Fibroblast of skin of left biceps (primary cell): ENCODE measurements at regions not wholly inside any gene's neighbourhood (a gene's known extent, or its start where the extent isn't known, plus 50 kb on each side); places are given as distances from the start of the nearest gene placed in this dataset.
A peak's percentile ranks its signal among the peaks of the same experiment; 100 is the strongest.
"Not testable (repeated sequence)": the region's sequence is repeated elsewhere in the genome, so short reads cannot be mapped to it uniquely, and the experiment has no call there.

Source experiments
- DNase-seq, 2 experiments: peaks; one replicate each; pipeline ENCODE4 v3.0.0-alpha.2; 2013; ENCODE audit warnings: low read depth in 2 of 2

DNA sequence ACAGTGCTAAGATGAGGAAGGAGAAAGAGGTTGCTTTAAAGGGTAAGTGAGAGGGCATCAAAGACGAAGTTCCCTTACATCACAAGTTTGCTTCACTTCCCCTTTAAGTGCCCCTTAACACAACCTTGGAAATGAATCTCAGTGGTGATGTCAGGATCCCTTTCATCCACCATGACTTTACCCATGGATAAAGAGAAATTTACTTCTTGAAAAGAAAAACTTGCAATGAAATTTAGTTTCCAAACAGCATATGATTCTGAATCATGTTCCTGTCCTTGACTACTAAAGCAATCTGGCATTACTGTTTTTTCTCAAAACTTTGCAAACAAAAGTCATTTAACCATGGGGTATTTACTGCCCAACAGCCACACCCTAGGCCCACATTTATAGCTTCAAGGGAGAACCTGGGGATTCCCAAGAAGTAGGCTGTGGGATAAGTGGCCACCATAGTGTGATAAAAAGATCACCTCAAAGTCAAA is 135.9 kb downstream of the ITGB8 start:
- DNase-seq, result no peak

DNA sequence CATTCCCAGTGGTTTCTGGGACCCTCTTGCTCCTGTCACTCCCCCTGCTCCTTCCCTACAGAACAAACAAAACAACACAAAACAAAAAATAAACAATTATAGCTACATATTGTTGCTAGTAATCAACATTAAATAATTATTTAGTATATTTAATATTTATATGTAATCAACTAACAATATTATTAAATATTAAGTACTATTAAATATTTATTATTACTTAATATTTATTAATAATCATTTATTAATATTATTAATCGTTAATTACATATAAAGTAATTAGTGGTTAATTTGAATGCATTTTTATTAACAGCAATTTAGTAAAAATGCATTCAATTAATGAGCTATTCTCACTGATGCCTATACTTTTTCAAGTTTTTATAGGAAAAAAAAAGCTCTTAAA is 139.4 kb downstream of the ITGB8 start:
- no peak for DNase-seq

DNA sequence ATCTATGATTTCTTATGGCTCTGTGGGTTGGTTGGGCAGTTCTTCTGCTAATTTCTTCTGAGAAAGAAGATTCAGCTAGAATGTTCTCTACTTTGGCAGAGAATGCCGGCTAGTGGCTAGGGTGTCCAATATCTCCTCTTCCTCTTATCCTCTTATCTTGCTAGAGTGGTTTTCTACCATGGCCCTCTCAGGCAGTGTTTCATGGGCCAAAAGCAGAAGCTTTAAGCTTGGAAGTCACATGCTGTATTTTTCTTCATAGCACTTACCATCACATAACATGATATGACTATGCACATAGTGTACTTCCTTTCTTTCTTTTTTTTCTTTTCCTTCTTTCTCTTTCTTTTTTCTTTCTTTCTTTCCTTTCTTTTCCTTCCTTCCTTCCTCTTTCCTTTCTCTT is 140.0 kb downstream of the ITGB8 start:
- no peak for DNase-seq

DNA sequence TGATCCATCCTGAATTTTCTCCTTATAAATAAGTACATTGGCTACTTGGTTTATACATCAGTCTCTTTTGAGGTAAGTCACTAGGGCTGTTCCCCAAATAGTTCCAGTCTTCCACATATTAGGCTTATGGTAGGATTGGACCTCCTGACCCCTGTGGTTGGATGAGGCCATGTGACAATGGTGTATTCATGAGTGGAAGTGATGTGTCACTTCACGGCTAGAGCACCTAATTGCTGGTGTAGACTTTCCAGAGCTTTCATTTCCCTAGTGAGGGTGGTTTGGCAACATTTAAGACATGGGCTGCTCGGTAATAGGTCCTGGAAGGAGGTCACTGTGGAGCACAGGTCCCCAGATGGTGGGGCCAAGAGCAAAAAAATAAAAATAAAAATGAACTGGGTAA is 141.2 kb upstream of the ABCB5 start:
- no peak for DNase-seq

DNA sequence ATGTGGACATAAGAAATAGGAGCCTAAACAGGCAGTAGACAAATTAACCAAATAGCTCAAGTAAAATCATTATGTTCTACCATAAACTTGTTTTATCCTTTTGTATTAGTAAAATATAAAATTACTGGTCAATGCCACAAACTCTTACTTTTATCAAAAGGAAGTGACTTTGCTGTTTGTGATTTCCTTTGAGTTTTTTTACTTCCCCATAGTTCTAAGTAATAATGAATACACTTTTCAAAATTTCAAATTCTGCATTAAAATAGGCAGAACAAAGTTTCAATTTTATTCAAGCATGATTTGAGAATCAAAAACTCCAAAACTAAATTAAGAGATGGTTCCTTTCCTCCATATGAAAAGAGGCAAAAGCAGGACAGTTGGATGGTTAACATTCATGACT is 139.7 kb upstream of the ABCB5 start:
- DNase-seq, result no peak

DNA sequence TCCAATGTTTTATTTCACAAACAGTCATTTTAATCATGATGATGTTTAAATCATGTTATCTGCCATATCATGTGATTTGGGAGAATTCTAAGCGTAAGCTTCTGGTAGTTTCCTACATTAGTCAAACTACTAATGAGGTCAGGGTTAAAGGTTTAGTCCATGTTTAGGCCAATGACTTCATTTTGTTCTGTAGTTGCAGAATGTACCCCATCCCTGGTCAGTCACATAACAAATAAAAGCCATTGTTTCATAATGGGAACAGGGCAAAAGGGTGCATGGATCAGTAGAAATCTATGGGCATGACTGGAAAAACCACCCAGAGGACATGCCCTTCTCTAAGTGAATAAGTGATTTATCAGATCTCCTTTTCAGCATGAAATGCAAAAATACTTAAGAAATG is 138.4 kb upstream of the ABCB5 start:
- no peak for DNase-seq

DNA sequence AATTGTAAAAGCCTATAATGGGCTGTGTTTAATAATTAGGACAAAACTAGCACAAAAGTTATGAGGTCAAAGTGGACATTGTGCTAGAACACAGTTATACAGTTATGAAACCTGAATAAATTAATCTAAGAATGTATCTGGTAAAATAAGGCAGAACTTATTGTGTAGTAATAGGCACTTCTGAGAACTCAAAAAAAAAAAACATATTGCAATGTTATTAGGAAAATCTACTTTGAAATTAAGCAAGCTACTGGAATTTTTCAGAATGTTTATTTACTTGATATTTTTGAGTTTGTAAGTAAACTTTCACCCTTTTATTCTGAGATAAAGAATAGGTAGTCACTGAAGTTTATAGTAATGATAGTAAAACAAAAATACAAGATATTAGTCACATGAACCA is 135.8 kb upstream of the ABCB5 start:
- DNase-seq, result no peak

DNA sequence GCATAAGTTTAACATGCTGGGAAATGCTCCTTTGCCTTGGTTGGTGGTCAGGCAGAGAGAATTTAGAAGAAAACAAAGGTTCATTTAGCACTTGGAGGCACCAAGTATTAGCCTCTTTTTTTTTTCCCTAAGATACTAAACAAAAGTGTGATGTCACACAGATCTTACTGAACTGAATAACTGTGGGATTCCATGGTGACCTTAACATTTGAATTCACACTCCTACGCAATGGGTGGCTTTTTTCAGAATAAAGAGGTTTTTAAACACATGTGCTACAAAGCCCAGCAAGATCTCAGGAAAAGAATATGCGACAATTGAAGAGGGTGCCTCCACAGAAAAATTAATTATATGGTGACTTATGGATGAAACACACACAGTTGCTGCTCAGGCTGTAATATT is 133.4 kb upstream of the ABCB5 start:
- DNase-seq, result no peak

DNA sequence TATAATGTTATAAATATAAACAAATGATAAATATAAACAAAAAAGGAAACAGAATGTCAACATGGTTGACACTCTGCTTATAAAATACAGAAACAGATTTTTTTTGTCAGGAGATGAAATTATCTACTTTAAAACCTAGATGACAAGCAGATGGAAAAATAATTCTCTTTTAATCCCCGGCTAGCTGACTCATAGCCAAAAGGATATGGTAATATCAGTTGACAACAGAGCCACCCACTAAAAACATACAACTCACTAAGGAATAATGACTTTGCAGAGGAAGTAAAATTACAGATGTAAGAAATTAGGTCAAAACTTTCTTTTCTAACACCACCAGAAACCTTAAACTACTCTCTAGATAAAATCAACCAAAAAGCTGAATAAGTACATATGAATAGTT is 131.1 kb upstream of the ABCB5 start:
- DNase-seq, result no peak

DNA sequence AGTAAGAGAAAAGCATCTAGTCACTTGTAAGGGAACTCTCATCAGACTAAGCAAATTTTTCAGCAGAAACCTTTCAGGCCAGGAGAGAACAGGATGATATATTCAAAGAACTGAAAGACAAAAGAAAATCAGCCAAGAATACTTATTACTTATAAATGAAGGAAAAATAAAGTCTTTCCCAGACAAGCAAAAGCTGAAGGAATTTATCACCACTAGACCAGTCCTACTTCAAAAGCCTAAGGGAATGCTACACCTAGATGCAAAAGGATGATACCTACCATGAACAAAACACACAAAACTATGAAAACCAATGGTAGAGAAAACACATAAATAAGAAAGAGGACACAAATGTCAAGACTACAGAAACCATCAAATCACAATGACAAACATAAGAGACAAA is 126.6 kb upstream of the ABCB5 start:
- DNase-seq, result no peak

DNA sequence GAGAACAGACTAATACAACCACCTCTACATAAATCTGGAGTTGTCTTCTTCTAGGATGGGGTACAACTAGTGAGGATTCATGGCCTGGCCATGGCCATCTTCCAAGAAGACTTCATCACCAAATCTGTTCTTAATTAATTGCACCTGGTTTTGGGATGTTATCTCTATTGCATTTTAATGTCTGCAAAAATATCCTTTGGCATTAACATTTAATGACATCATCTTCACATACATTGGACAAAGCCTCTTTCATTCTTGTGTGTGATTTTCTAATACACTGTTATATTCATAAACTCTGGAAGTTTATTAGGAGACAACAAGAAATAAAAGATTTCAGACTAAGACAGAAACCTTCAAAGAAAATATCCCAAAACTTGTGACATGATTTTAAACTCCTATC is 124.2 kb upstream of the ABCB5 start:
- no peak for DNase-seq

DNA sequence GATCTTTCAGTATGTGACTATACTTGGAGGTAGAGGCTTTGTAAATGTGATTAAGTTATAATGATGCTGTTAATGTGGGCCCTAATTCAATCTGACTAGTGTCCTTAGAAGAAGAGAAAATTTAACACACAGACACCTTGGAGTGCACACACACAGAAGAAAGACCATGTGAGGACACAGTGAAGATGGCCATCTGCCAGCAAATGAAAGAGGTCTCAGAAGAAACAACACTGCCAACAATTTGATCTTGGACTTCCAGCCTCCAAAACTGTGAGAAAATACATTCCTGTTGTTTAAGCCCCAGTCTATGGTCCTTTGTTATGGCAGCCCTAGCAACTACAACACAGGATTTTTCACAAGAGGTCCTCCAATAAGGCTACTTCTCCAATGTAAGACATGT is 120.9 kb upstream of the ABCB5 start:
- DNase-seq, result no peak

DNA sequence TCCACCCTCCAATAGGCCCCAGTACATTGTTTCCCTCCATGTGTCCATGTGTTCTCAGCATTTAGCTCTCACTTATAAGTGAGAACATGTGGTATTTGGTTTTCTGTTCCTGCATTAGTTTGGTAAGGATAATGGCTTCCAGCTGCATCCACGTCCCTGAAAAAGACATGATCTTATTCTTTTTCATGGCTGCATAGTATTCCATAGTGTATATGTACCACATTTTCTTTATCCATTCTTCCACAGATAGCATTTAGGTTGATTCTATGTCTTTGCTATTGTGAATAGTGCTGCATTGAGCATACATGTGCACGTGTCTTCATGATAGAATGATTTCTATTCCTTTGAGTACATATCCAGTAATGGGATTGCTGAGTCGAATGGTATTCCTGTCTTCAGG is 114.0 kb upstream of the ABCB5 start:
- not testable (repeated sequence) for DNase-seq

DNA sequence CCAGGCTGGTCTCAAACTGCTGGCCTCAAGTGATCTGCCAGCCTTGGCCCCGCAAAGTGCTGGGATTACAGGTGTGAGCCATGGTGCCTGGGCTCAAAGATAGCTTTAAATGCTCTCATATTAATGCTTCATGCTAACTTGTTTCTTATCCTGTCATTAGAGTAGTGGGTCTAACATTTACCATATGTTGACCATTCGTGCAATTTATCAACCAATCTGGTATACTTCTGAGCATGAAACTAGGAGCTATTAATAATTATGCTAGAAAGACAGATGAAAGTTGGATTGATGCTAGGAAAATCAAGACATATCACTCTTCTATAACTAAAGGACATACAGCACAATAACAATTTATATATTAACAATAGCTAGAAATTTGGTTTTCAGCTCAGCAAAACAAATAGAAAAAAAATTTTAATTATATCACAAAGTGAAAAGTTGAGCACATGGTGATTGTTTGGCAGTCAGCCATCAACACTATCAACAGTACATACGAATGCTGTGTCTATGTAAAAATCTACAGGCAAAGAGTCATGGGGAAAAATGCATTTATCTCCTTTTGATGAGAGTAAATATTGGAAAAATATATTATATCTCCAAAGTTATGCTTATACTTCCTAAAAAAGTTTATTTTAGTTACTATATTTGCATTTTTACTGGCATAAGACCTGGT is 112.1 kb upstream of the ABCB5 start:
- no peak for DNase-seq

DNA sequence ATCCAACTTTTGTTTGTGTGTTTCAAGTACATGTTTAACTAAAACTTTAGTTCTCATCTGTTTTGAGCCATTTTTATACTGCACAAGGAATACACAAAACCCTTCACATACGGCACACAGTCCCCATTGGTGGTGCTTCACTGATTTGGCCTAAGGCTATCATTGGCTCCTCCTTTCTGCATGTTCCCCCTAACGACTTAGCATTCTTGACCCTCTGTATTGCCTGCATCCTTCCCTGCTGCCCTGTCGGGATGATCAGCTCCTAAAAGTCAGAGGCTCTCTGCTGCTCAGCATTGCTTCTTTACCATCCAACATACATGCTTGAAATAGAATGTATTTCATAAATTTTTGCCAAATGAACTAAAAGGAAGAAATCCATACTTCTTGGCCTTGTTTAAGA is 111.4 kb upstream of the ABCB5 start:
- DNase-seq, result no peak

DNA sequence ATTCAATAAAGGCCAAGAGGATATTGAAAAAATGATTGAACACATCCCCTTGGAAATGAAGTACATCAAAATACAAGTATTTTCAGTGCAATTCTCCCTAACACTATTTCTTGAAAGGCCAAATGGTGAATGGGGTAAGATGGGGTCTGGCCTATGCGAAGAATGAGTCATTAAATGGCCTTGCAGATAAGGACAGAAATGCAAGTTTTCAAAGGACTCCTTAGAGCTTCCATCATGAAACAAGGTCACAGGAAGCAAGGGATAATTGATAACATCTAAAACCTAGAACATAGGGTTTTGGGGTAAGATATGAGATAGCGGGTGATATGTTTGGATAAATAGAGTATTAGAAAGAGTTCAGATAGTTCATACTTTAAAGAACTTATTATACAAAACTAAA is 109.3 kb upstream of the ABCB5 start:
- DNase-seq, result no peak

DNA sequence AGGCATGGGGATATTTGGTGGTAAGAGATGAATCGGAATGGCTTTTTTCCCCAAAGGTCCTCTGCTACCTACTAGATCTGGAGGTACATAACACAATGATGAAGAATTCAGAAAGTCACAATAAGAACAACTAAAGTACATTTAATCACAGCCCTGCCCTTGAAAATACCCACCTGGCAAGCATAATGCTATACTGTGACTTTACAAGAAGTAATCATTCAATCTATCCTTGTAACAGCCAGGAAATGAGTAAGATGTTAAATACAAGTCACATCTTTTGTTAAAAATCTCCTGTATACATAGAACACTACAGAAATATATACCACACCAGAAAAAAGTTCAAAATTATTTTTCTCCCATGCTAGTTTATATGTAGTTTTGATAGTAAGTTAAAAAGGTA is 108.3 kb upstream of the ABCB5 start:
- DNase-seq, result no peak

DNA sequence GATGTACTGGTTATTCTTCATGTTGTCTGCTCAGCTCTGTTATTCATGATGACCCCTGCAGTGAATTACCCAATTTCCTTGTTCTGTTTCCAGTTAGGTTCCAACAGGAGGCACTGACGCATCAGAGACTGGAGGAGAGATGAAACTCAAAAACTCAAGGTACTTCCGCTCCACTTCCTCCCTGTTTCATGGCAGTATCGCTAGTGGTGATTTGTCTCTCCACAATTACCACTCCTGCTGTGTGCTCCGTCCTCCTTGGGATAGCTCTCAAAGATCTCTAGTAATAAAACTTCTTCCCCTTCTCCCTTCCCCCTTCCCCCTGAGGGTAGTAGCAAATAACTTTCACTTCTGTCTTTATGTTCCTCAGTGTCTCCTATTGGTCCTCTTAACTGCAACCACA is 107.4 kb upstream of the ABCB5 start:
- DNase-seq, result no peak

DNA sequence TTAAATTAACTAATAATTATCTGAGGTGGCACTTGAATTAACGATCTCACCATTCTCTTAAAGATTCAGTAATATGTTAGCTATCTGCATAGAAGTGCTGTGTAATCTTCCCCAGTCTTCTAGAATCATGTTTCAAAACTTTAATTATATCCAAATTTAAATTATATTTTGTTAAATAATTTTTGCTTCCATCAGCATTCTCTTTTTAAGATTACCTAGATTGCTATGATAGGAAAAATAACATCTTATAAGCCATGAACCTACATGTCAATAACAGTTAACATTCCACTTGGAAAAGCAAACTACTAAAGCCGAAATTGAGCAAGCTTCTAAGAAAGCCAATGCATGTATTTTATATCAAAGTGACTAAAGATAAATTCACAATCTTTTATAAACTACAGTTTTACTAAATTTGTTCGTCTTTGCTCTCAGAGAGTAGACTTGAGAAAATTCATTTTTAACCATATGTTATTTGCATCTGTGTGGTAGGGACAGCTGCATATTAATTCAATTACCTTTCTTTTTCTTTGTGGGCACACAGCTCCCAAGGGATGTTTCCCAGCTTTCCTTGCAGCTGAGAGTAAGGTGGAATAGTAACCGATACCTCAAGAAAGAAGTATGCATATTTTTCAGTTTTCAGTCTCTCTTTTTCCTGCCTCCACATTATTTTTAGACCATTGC is 105.4 kb upstream of the ABCB5 start:
- DNase-seq, result no peak

DNA sequence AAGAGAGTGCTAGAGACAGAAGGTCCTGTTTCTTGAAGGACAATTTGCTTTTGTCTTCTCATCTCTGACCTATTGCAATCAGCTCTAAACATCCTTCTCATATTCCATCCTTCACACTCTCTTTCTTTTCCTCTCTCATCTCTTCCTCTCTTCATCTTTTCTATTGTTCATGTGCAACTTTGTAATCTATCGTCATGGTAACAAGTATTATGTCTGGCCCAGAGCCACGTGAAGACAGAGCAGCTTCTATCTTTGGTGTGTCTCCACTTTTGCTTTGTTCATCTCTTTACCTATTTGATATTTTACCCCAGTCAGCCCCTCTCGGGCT is 104.9 kb upstream of the ABCB5 start:
- DNase-seq, result no peak

DNA sequence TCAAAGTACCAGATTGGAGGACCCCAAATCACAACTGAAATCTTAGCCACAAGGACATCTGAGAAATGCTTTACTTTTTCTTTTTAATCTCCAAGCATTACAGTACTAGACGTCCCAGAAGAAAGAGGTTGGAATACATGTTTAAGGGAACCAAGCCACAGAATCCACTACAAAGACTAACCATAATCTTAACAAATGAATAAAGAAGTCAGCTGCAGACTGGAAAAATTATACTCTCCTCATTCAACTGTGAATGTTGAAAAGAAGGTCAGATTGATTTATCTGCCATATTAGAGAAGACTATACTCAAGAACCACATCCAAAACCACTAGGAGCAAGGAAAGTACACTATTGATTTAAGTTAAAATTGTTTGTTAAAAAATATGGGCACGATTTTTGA is 102.1 kb upstream of the ABCB5 start:
- DNase-seq, result no peak

DNA sequence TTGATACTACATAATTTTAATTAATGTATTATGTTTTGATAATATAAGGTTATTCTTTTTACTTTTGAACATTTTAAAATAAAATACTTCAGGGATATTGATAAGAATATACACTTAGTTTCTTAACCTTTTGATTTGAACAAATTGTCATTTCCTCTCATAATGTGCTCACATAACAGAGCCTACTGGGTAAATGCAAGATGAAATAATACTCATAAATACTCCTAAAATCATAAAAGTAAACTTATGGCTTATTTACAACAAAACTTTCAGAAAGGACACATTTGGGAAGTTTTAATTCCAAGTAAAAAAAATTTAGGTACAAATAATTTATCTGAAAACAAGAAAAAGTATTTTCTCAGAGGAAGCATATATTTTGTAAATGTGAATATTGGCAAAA is 101.6 kb upstream of the ABCB5 start:
- DNase-seq, result no peak

DNA sequence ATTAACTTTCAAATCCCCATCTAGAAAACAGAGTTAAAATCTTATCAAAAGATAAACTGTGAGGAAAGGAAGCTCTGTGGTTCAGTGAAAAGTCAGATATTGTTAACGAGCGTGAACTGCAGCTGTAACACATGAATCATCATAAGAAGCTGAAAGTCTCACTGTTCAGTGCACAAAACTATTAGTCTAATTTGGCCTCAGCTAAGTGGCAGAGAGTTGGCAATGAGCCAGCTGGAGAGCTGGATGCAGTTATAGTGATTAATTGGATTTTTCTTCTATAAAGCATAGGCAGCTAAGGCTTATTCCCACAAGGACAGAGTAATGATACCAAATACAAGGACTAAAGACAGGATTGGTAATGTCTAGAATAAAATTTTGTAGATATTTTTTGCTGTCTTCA is 101.1 kb upstream of the ABCB5 start:
- peak; percentile 35 to 56 for DNase-seq

DNA sequence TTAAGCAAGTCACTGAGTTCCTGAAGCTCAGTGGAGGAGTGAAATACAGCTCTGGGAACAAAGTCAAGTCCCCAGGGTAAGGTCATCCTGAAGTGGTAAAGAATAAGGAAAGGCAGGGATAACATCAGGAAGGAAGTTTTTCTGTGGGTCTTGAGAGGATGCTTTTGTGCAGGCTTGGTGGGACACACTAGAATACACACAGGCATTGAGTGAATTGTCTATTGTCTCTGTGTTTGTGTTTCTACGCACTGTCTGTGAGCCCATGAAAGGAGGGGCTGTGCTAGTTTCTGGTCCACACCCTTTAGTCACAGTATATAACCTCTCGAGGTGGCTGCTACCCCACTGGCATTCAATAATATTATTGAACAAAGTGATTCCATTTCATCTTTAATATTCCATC is 95.8 kb upstream of the ABCB5 start:
- no peak for DNase-seq
